Neural progenitor cell (in vitro differentiated cells): ENCODE measurements at regions not wholly inside any gene's neighbourhood (a gene's known extent, or its start where the extent isn't known, plus 50 kb on each side); places are given as distances from the start of the nearest gene placed in this dataset.

Experiments used
- CTCF ChIP-seq: fragments of 200-600 bp; sonication (generic); IDR thresholded peaks from 2 replicates; pipeline ENCODE4 v1.5.1; 2017; ENCODE audit warnings: antibody characterized with exemption, mild to moderate bottlenecking
- EZH2phosphoT487 ChIP-seq: fragments of 200-600 bp; sonication (generic); IDR thresholded peaks from 2 replicates; pipeline ENCODE4 v1.6.1; 2017; ENCODE audit warnings: antibody characterized with exemption

GRCh38 chr6:10073341-10073740 lies 341.5 kb downstream of the TFAP2A start:
- no peak for TF ChIP-seq CTCF
- no peak for TF ChIP-seq EZH2phosphoT487
